ENCODE measurements at regions not wholly inside any gene's neighbourhood (a gene's known extent, or its start where the extent isn't known, plus 50 kb on each side); places are given as distances from the start of the nearest gene placed in this dataset.

DNA sequence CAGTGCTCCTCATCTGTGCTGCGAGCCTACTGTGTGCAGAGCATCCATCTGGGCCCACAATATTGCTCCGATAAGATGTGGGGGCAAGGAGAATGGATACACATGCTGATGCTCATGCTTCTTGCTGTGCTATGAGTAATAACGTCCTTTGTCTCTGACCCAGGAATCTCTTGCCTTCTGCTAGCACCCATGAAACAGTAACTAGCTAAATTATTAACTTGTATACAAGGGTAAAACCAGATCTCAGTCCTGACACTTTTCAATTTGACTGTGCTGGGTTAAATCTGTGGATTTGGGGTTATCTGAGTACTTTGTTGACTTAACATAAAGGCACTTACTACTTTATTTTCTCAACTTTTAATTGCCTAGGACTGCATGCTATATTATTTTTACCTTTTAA, 357.6 kb downstream of the SLC4A3 start:
- TF ChIP-seq, protein P1, sequence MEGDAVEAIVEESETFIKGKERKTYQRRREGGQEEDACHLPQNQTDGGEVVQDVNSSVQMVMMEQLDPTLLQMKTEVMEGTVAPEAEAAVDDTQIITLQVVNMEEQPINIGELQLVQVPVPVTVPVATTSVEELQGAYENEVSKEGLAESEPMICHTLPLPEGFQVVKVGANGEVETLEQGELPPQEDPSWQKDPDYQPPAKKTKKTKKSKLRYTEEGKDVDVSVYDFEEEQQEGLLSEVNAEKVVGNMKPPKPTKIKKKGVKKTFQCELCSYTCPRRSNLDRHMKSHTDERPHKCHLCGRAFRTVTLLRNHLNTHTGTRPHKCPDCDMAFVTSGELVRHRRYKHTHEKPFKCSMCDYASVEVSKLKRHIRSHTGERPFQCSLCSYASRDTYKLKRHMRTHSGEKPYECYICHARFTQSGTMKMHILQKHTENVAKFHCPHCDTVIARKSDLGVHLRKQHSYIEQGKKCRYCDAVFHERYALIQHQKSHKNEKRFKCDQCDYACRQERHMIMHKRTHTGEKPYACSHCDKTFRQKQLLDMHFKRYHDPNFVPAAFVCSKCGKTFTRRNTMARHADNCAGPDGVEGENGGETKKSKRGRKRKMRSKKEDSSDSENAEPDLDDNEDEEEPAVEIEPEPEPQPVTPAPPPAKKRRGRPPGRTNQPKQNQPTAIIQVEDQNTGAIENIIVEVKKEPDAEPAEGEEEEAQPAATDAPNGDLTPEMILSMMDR (IDR thresholded peaks at IDR 0.05): no peak
- TF ChIP-seq POLR2A (IDR thresholded peaks at IDR 0.05): no peak
